HUDEP-2 (cell line): ENCODE measurements at regions not wholly inside any gene's neighbourhood (a gene's known extent, or its start where the extent isn't known, plus 50 kb on each side); places are given as distances from the start of the nearest gene placed in this dataset.

Source experiments
- DNase-seq, 76 experiments: peaks; one replicate each; lab custom pipeline; 2025; ENCODE audit not compliant: unreplicated experiment in 76 of 76; lab: John Stamatoyannopoulos, UW

- no peak for DNase-seq
Measured at GRCh38 chr16:85162478-85163277, 50.4 kb upstream of the CIBAR2 start.

- DNase-seq = no peak
Measured at GRCh38 chr16:85163278-85164112, 51.2 kb upstream of the CIBAR2 start.

GRCh38 chr16:85164431-85164830, 52.2 kb upstream of the CIBAR2 start:
- DNase-seq = no peak

- DNase-seq = no peak
Measured at GRCh38 chr16:85164838-85165516, 52.7 kb upstream of the CIBAR2 start.

GRCh38 chr16:85165781-85166180, 53.5 kb upstream of the CIBAR2 start:
- DNase-seq = no peak

GRCh38 chr16:85166281-85166680, 54.0 kb upstream of the CIBAR2 start:
- DNase-seq = no peak

- no peak for DNase-seq
Measured at GRCh38 chr16:85166699-85167588, 54.7 kb upstream of the CIBAR2 start.

GRCh38 chr16:85167589-85168537, 55.6 kb upstream of the CIBAR2 start:
- DNase-seq = no peak

- peak in 1 of 76 experiments; percentile 26 for DNase-seq
Measured at GRCh38 chr16:85168732-85169256, 56.5 kb upstream of the CIBAR2 start.

GRCh38 chr16:85169333-85170065, 57.2 kb upstream of the CIBAR2 start:
- no peak for DNase-seq

- DNase-seq = no peak
Measured at GRCh38 chr16:85170066-85170491, 57.8 kb upstream of the CIBAR2 start.

- no peak for DNase-seq
Measured at GRCh38 chr16:85170590-85171003, 58.3 kb upstream of the CIBAR2 start.

GRCh38 chr16:85171004-85171758, 58.9 kb upstream of the CIBAR2 start:
- DNase-seq = no peak

GRCh38 chr16:85171759-85172454, 59.6 kb upstream of the CIBAR2 start:
- DNase-seq = no peak

GRCh38 chr16:85172455-85173145, 60.3 kb upstream of the CIBAR2 start:
- peak in 7 of 76 experiments; percentile 5 to 18 (median 12) for DNase-seq
